C4-2B (cell line): ENCODE measurements at regions not wholly inside any gene's neighbourhood (a gene's known extent, or its start where the extent isn't known, plus 50 kb on each side); places are given as distances from the start of the nearest gene placed in this dataset.

ENCODE experiments used
- H3K27ac ChIP-seq: fragments of 450-650 bp; 2 replicates; pipeline ENCODE4 v1.5.1; 2017
- CTCF ChIP-seq: fragments of 450-650 bp; conservative IDR thresholded peaks from 2 replicates; pipeline ENCODE4 v1.5.1; 2017; ENCODE audit warnings: mild to moderate bottlenecking
- ZFX ChIP-seq: fragments of 450-650 bp; IDR thresholded peaks from 2 replicates; pipeline ENCODE4 v1.6.1; 2017

GRCh38 chrX:1894026-1894294, 279.1 kb downstream of the ASMT start:
- TF ChIP-seq ZFX (no peak), CTCF (no peak)
- no peak overlapping the region for H3K27ac ChIP-seq

GRCh38 chrX:1894740-1895139, 279.9 kb downstream of the ASMT start:
- TF ChIP-seq CTCF (no peak), ZFX (no peak)
- H3K27ac ChIP-seq = no peak overlapping the region

GRCh38 chrX:1895583-1895982, 280.7 kb downstream of the ASMT start:
- no peak for TF ChIP-seq CTCF
- no peak for TF ChIP-seq ZFX
- no peak overlapping the region for H3K27ac ChIP-seq

- TF ChIP-seq CTCF (no peak), ZFX (no peak)
Measured at GRCh38 chrX:1899841-1900240, 285.0 kb downstream of the ASMT start.

GRCh38 chrX:1902901-1903235, 288.0 kb downstream of the ASMT start:
- H3K27ac ChIP-seq = no peak overlapping the region
- no peak for TF ChIP-seq ZFX
- no peak for TF ChIP-seq CTCF

More at GRCh38 chrX:1899841-1900240, 285.0 kb downstream of the ASMT start:
- H3K27ac ChIP-seq = no peak overlapping the region

- H3K27ac ChIP-seq = no peak overlapping the region
- TF ChIP-seq CTCF (no peak), ZFX (no peak)
Measured at GRCh38 chrX:1903236-1903935, 288.5 kb downstream of the ASMT start.

GRCh38 chrX:1904663-1905218, 289.9 kb downstream of the ASMT start:
- TF ChIP-seq ZFX = no peak
- TF ChIP-seq CTCF = no peak
- no peak overlapping the region for H3K27ac ChIP-seq
